Hindlimb muscle (tissue), 1 donor: ENCODE measurements at regions not wholly inside any gene's neighbourhood (a gene's known extent, or its start where the extent isn't known, plus 50 kb on each side); places are given as distances from the start of the nearest gene placed in this dataset.
"Not testable (repeated sequence)": the region's sequence is repeated elsewhere in the genome, so short reads cannot be mapped to it uniquely, and the experiment has no call there.

Source experiments
- DNase-seq: peaks from one replicate; pipeline ENCODE4 v3.0.0-alpha.2; 2013

DNA sequence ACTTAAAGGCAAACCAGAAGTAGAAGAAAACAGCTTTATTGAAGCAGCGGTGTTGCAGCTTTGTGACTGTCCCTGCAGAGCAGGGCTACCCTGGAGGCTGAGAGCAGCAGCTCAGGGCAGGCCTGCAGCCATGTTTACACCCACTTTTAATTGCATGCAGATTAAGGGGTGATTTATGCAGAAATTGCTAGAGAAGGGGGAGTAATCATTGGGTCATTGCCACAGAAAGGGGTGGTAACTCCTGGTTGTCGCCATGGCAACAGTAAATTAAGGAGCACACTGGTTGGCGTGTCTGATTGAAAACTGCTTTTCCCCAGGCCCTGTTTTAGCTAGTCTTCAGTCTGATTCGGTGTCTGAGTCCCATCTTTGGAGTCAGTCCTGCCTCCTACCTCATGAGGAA is 195.4 kb upstream of the HDAC4 start:
- no peak for DNase-seq

DNA sequence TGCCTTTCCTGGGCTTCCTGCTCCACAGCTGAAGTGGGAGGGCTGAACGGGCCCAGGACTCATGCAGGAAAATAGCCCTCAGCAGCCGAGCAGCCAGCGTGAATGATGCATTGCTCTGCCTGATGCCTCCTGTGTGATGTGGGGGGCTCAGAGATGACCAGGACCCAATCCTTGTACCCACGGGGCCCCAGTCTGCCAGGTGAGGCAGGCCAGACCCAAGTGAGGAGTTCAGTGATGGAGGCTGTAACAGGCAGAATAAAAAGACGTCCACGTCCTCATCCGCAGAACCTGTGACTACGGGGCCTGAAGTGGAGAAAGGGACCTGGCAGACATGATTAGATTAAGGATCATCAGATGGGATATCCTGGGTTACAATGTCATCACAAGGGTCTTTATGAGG is 194.9 kb upstream of the HDAC4 start:
- no peak for DNase-seq

DNA sequence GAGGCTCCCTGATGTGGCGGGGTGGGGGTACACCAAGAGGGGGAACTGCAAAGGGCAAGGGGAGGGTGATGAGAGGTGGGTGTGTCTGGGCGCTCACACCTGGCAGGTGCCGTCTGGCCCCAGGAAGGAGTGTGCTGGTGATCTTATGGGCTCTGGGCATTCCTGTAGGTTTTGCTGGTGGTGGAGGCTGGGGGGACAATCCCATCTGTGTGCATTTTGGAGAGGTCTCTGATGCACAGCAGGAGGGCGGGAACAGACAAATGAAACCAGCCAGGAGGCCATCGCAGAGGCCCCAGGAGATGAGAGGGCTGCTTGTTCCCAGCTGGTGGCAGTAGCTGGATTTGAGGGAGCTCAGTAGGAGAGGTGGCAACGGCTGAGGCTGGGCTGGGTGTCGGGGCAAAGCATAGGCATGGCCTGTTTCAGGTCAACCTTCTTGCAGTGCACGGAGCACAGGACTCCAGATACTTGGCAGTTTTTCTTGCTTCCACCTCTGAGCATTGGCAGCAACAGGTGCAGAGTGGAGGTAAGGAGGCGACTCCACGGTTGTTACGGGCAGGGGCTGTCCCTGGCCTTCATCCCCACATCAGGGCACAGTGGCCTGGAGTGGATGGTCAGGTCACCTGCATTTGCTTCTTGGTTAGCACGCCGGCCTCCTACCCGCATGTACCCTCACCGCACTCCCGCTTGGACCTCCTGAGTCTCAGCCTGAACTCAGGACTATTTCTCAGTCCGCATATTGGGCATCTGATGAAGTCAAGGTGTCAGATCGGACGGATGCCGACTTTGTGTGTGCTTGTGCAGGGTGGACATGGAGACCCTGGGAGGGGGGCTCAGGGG is 194.2 kb upstream of the HDAC4 start:
- no peak for DNase-seq

DNA sequence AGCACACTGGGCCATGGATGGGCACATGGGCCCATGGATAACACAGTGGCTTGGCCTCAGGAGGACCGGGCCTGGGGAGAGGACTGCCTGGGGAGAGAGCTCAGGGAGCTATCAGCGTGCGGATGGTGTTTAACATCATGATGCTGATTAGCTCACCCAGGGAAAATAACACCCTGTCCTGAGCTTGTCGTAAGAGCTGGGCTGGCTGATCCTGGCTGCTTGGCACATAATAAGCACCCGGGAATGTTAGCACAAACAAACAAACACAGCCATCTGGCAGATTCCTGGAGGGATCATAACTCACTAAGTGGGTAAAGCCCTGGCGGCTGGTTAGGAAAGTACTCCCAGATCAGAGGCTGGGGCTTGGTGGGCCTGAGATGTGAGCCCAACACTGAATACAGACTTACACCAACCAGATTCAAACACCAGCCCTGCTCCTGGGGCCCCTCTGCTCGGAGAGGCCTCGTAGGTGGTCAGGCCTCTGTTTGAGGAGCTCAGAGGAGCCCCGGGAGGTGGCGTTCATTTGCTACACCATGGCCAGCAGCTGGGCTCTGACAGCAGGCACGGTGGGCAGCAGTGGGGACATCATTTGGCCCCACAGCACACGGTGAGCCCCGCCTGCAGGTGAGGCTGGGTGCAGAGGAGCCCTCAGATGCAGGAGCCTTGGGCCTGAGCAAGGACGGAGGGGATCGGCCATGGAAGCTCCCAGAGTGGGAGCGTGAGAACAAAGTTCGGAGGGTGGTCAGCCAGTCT is 193.4 kb upstream of the HDAC4 start:
- DNase-seq, result no peak

DNA sequence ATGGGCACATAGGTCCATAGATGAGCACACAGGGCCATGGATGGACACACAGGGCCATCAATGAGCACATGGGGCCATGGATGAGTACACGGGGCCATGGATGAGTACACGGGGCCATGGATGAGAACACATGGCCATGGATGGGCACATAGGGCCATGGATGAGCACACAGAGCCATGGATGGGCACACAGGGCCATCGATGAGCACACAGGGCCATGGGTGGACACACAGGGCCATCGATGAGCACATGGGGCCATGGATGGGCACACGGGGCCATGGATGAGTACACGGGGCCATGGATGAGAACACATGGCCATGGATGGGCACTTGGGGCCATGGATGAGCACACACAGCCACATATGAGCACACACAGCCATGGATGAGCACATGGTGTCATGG is 192.6 kb upstream of the HDAC4 start:
- DNase-seq, result no peak

DNA sequence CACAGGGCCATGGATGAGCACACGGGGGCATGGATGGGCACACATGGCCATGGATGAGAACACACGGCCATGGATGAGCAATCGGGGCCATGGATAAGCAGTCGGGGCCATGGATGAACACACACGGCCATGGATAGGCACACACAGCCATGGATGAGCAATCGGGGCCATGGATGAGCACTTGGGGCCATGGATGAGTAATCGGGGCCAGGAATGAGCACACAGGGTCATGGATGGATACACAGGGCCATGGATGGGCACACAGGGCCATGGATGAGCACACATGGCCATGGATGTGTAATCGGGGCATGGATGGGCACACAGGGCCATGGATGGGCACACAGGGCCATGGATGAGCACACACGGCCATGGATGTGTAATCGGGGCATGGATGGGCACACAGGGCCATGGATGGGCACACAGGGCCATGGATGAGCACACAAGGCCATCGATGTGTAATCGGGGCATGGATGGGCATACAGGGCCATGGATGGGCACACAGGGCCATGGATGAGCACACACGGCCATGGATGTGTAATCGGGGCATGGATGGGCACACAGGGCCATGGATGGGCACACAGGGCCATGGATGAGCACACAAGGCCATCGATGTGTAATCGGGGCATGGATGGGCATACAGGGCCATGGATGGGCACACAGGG is 191.9 kb upstream of the HDAC4 start:
- not testable (repeated sequence) for DNase-seq

DNA sequence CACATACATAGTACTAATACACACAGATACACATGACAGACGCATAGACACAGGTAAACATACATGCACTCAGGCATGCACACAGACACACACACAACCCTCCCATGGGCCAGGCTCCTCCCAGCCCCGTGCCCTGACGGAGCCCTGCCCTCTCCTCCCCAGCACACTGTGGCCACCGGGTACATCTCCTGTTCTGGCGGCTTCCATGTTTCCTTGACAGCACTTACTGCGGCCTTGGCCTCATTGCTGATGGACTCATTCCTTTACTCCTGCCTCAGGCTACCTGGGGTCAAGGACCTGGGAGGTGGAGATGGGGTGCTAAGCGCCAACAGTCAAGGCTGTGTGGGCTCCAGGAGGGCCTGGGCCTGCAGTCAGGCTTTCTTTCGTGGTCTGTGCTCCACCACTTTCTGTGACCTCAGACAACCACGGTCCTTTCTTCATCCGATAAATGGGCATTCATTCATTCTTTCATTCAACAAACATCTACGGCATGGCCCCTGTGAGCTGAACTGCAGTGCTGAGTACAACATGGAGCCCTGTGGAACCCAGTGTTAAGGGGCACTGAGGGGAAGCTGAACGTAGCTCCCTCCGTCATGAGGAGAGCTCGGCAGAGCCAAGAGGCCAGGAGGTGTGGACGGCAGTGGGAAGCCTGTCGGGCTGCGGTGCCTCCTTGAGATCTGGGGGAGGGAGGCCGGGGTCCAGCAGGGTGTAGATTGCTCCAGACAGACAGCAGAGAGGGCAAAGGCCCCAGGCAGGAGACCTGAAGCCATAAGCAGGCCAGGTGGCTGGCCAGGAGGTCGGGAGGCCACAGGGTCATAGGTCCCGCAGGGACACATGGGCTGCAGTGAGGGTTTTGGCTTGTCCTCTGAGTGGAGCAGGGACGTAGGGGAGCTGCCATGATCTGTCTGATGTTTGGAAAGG is 190.4 kb upstream of the HDAC4 start:
- no peak for DNase-seq

DNA sequence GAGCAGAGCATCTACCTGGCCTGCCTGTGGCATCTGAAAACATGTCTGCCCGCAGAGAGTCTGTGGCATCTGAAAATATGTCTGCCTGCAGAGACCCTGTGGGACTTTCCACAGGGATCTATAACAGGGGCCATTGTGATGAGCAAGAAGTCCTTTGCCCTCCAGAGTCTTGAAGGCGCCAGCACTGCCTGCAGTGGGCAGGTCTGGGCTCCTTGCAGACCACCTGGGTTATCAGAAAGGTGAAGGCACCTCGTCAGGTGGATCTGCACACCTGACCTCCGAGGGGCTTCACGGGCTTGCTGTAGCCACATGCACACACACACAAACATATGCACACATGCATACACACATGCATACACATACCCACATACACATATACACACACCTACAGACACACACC is 189.5 kb upstream of the HDAC4 start:
- DNase-seq, result no peak

DNA sequence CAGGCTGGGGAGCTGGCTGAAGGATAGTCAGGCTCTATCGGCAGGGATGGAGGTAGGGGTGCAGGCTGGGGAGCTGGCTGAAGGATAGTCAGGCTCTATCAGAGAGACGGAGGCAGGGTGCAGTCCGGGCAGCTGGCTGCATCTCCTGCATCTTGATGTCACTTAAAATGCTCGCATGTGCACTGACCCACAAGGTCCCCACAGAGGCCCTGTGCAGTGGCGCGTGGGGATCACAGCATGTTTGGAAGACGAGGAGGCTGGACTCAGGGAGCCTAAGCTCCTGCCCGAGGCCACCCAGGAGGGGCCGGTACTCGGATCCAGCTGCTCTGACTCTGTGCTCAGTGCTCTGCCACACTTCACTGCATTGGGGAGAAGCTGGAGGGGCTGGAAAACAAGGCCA is 189.0 kb upstream of the HDAC4 start:
- DNase-seq, result no peak

DNA sequence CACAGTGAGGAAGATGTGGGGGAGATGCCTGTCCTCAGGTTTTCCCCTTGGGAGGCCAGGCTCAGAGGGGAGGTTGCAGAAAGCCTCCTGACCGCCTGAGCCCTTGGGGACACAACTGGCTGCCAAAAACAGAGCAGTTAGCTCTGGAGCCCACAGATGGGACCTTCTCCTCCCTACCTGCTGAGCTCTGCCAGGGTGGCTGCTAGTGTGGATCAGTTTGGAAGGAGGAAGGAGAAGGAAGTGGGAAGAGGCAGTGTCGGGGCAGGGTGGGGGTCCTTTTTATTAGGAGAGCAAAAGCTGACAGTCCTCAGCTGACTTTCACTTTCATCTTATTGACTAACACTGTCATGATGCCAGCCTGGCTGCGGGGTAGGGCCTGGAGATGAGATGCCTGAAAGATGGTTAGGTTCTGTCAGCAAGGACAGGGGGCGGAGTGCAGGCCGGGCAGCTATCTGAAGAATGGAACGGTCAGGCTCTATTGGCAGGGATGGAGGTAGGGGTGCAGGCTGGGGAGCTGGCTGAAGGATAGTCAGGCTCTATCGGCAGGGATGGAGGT is 188.5 kb upstream of the HDAC4 start:
- no peak for DNase-seq

DNA sequence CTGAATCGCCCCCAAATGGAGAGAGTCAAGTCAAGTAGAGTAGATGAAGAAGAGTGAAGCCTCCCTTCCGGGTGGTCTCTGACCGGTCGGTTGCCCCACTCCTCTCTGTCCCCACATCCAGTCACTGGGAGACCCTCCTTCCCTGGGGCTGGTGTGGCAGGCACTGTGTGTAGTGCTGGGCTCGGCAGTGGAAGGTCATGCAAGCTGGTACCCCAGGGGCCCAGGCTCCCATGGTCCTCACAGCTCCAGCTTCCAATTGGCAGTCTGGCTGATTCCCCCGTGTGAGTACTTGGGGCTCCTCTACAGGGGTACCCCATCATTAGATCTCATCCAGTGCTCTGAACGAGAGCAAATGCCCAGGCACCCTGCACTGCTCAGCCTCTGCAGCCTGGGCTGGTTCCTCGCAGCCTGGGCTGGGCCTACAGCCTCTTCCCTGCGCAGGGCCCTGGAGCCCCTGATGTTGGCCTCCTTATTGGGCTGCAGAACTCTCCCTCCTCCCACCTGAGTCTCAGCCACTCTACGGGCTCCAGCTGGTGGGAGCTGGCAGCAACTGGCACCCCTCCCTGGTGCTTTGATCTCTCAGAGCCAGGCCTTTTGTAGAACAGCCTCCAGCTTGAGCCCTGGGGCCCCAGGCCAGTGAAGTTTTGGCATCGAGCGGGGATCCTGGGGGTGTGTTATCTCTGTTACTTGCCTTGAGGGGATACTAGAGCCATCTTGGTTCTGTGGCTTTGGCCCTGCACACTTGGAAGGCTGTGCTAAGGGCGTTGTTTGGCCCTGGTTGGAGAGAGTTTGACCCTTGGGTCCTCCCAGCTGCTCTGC is 187.8 kb upstream of the HDAC4 start:
- DNase-seq, result no peak

DNA sequence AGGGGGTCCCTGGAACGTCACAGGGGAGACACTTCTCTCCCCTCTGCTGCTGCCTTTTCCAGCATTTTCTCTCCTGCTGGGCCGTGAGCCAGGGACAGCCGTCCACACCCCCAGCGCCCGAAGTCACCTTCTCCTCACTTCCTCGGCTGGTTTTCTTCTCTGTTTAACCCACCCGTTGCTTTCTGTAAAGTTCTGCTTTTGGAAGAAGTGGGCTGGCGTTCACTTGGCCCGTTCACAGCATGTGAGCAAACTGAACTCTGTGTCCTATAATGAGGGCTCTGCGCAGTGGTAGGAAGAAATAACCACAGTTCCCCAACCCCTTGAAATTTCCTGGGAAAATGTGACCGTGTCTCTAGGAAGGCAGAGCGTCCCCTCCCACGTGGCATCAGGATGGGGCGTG is 187.0 kb upstream of the HDAC4 start:
- DNase-seq, result no peak

DNA sequence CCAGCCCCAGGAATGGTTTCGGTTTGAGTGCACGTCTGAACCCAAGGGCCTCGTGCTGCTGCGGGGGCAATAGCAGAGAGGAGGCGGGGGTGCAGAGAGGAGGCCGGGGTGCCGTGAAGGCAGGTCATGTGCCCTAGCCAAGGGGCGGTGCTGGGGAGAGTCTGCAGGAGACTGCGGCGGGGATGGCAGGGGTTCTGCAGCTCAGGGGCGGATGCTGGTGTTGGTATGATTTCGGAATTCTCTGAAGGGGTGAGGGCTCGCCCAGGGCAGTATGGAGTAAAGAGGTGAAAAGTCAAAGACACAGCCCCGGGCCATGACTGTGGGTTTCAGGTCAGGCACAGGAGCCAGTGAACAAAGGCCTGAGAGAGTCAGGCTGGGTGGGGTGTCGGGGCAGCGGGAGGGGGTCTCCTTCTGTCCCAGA is 186.5 kb upstream of the HDAC4 start:
- DNase-seq, result no peak

DNA sequence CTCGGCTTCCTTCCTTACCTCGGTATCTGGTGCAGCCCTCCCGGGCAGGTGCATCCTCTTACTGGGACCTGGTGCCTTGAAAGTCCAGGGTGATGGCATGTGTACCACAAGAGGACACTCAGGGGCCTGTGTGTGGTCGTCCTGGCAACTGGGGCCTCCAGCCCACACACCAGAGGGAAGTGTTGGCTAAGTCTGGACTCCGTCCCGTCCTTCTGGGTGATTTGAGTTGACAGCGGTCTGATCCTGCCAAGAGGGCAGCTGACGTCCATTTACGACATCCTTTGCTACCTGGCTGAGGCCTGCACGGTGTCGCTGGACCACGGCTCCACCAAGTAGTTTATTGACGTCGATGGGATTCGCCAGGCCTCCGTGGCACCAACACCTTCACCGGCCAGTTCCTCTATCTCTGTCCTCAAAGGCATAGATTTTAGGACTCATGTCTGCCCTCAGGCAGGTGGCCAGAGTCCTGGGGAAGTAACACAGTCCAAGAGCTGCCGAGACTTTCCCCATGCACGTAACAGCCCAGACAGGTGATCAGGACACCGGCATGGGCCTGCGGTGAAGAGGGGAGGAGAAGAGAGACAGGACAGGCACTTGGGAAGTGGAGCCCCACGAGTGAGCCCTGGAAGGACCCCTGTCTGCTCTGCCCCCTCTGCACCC is 186.0 kb upstream of the HDAC4 start:
- DNase-seq, result no peak

DNA sequence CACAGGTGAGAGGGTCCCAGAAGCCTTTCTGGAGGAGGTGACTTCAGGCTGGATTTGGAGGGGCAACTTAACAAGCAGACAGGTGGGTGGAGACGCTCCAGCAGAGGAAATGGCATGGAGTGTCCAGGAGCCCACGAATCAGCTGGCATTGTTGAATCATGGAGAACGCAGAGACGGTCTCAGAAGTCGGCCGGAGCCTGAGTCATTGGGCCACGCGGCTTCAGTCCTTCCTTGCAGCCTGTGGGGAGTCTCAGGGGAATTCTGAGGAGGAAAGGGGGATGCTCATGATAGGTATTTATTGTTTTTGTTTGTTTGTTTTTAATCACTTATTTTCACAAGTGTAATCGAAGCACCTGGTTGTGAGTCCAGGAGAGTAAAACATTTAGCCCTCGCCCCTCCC is 184.6 kb upstream of the HDAC4 start:
- no peak for DNase-seq

DNA sequence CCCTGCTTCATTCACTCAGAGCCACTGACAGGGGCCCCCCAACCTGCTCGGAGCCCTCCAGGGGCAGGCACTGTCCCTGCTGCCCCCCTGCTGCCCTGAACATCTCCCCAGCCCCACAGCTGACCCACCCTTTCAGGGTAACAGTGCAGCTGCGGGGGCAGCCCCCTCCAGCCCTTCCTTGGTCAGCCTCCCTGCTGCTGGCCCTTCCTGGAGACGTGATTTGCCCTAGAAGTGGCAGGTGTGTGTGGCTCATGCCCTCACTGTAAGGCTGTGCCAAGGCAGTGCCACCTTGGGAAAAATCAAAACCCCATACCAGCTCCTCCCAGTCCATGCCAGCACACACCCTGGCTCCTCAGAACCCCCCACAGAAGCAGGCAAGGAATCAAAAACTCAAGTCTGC is 184.2 kb upstream of the HDAC4 start:
- DNase-seq, result no peak

DNA sequence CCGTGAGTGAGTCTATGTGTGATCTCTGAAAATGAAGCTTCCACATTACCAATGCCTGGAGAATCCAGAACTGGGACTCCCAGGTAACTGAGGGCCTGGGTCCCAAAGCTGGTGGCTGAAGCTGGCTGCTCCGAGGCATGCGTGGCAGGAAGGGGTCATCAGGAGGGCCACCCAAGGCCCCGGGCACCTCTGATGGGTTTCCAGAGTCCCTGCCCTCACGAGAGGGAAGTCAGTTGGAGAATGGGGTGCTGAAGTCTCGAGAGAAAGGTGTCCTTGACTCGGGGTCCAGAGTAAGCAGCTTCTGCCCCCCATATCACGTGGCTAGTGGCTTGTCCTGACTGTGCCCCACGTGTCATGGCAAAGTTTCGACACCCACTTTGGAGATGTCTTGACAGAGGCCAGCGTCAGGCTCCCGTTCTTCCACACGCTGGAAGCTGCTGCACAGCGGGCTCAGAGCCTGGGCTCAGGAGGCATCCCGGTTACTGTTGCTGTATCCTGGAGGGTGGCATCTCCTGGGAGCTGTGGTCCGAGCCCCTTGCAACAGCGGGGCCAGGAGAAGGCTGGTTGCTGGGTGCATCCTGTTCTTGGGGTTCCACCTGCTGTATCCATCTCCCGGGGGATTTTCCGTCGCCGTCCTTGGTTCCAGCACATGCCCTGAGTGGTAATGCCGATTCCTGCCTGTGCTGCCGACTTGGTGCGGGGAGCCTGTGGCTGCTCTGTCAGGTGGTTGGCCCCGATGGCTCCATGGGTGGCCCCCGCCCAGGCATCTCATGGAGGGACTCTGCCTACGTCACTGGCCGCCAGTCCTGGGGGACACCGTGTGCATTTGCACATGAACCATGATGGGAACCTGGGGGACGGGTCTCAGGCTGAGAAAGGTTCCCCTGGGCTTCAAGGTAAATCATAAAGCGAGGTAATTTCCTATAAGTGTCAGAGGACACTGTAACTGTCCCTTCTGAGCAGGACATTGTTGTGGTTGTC is 183.3 kb upstream of the HDAC4 start:
- no peak for DNase-seq

DNA sequence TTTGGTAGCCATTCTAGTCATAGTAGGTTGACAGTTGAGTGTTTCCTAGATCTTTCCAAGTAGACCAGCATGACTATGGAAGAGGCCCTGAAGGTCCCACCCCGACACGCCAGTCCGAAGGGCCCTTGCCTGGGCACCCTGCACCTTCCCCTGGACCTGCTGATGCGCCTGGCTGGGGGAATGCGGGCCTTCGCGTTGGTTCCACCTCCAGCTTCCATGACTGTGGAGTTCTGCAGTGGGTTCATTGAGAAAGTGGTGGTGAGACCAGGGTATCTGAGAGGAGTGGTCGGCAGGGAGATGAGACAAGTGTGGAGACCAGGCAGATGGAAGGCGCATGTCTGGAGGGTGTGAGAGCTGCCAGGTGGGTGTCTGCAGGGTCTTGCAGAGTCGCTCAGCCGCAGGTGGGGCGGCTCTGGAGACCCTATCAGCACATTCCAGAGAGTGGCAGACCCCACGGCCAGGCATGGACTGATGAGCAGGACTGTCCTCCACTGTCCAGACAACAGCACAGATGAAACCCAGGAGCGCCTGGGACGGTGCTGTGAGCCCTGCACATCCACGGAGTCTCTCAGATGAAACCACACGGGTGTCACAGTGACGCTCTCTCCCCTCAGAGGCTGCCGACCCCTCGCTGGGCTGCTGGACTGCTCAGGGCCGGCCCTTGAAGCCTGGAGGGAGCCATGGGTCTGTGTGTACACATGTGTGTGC is 182.5 kb upstream of the HDAC4 start:
- DNase-seq, result no peak

DNA sequence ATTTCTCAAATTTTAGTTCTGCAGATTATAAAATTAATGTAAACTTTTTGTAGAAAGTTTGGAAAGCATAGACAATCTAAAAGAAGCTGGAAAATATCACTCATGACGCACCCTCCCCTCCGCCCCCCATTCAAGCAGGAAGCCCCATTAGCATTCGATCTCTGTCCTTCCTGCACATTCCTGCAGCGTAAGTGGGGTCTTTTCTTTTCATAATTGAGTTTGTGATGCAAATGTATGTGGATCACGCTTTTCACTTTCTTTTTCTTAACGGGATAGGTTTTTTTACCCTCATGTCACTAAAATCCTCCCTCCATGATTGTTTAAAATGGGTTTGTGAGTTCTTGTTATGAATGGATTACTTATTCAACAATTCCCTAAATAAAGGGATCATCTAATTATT is 181.7 kb upstream of the HDAC4 start:
- DNase-seq, result no peak
